ENCODE measurements at regions not wholly inside any gene's neighbourhood (a gene's known extent, or its start where the extent isn't known, plus 50 kb on each side); places are given as distances from the start of the nearest gene placed in this dataset.

- DNase-seq = no peak
Measured at GRCh38 chr17:12597895-12598294, 67.8 kb upstream of the MYOCD start.

- no peak for DNase-seq
Measured at GRCh38 chr17:12599186-12599920, 66.3 kb upstream of the MYOCD start.

GRCh38 chr17:12600349-12600748 lies 65.3 kb upstream of the MYOCD start:
- DNase-seq = no peak

GRCh38 chr17:12603566-12603965 lies 62.1 kb upstream of the MYOCD start:
- no peak for DNase-seq

- DNase-seq = no peak
Measured at GRCh38 chr17:12605222-12605621, 60.5 kb upstream of the MYOCD start.

- no peak for DNase-seq
Measured at GRCh38 chr17:12613566-12613965, 52.1 kb upstream of the MYOCD start.
